NT2/D1 (cell line): ENCODE measurements at regions not wholly inside any gene's neighbourhood (a gene's known extent, or its start where the extent isn't known, plus 50 kb on each side); places are given as distances from the start of the nearest gene placed in this dataset.

ENCODE experiments used
- SUZ12 ChIP-seq: IDR thresholded peaks from 2 replicates; pipeline ENCODE4 v1.6.1; 2011; ENCODE audit not compliant: insufficient read length, insufficient read depth; ENCODE audit errors: extremely low read depth
- YY1 ChIP-seq: IDR thresholded peaks from 2 replicates; pipeline ENCODE4 v1.6.1; 2011; ENCODE audit not compliant: insufficient read length, insufficient read depth
- ZNF274 ChIP-seq: IDR thresholded peaks from 2 replicates; pipeline ENCODE4 v1.6.1; 2011; ENCODE audit warnings: mild to moderate bottlenecking, low read depth, low read length

- TF ChIP-seq YY1 (no peak), SUZ12 (no peak), ZNF274 (no peak)
Observed at GRCh38 chr3:18740631-18741583, 315.8 kb upstream of the SATB1 start.
